AG09319 (cell line): ENCODE measurements at regions not wholly inside any gene's neighbourhood (a gene's known extent, or its start where the extent isn't known, plus 50 kb on each side); places are given as distances from the start of the nearest gene placed in this dataset.

Experiments used
- DNase-seq: peaks from one replicate; pipeline ENCODE4 v3.0.0-alpha.2; 2010; ENCODE audit warnings: low read depth; ENCODE audit errors: extremely low read depth
- TF ChIP-seq, protein P1 (sequence below): IDR thresholded peaks from 2 replicates; pipeline ENCODE4 v1.5.1; 2011; ENCODE audit warnings: low read depth, mild to moderate bottlenecking, inconsistent platforms, low read length, moderate library complexity

DNA sequence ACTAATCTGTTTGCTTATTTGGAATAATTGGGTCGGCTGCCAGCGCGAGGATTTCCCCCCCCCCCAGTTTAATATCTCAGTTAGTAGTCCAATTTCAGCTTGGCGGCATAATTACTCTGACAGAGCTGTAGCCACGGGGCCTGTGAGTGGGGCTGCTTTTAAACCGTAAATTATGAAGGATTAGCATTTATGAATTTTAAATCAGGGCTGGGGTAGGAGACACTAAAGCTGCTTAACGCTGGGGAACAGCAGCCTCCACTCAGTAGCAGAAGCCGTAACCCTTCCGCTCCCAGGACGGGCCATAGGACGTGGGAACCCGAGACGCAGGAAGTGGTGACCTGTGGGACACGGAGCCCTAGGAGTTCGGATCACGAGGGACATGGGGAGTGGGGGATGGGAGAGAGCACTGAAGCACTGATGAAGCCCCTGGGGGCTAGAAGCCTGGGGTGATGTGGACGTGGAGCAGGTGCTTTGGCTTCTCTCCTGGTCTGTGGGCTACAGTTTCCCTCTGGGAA lies 66.2 kb upstream of the LMO1 start:
- TF ChIP-seq, protein P1, sequence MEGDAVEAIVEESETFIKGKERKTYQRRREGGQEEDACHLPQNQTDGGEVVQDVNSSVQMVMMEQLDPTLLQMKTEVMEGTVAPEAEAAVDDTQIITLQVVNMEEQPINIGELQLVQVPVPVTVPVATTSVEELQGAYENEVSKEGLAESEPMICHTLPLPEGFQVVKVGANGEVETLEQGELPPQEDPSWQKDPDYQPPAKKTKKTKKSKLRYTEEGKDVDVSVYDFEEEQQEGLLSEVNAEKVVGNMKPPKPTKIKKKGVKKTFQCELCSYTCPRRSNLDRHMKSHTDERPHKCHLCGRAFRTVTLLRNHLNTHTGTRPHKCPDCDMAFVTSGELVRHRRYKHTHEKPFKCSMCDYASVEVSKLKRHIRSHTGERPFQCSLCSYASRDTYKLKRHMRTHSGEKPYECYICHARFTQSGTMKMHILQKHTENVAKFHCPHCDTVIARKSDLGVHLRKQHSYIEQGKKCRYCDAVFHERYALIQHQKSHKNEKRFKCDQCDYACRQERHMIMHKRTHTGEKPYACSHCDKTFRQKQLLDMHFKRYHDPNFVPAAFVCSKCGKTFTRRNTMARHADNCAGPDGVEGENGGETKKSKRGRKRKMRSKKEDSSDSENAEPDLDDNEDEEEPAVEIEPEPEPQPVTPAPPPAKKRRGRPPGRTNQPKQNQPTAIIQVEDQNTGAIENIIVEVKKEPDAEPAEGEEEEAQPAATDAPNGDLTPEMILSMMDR, result no peak
- DNase-seq, result no peak

DNA sequence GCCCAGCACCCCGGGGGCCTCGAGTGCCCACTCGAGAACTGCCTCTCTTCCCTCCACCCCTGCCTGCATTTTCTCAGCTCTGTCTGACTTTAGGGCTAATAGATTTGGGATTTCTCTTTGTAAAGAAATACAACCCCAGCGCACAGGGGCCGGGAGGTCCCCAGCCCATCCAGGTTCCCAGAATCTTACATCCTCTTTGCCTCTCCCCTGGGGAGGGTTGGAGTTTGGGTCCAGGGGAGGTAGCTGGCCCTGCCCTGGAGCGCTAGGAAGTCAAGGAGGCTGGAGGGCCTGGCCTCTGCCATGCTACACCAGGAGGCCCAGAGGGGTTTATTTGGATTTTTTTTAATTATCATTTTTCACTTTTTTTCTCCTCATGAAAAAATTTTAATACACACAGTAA lies 65.7 kb upstream of the LMO1 start:
- TF ChIP-seq, protein P1, result no peak
- DNase-seq, result no peak

DNA sequence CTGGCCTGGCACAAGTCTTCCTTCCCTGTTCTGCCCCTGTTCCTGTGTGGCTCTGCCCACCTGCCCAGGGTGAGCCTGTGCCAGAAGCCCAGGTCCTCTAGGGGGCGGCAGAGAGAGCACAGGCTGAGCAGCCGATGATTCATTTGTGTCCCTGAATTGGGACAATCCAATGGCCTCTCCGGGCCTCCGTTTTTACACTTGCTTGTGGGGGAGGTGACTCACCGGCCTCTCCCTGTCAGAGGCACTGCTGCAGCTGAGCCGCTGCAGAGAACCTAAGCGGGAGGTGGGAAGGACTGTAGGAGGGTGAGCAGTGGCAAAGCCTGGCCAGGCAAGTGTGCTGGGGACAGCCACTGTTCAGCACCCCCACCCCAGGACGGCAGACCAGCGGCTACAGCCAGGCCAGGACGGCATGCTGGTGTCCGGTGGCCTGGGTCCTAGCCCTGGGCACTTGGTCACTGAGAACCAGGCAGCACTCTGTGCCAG lies 65.2 kb upstream of the LMO1 start:
- DNase-seq, result no peak
- TF ChIP-seq, protein P1, result peak; percentile 74

DNA sequence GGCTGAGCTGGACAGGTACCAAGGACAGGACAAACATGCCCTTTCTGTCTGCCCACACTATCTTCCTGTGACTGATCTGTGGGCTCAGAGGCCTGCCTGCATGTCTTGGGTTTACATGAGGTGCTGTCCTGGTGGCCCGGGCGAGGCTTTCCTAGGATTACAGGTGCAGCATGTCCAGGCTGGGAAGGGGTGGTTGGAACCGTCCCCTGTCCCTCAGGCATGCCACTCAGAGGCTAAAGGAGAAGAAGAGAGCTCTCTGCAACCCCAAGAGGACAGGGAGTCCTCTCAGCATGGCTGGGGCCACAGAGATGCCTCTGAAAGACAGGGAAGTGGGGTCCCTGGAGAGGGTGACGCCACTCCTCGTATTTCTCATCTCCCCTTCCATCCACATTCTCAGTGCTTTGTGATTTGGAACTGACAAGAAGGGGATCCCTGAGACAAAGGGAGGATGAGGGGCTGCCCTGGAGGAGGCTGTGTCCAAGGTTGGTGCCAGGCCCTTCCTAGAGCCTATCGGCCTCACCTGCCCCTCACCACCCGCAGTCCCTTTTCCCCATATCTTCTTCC lies 64.6 kb upstream of the LMO1 start:
- DNase-seq, result no peak

DNA sequence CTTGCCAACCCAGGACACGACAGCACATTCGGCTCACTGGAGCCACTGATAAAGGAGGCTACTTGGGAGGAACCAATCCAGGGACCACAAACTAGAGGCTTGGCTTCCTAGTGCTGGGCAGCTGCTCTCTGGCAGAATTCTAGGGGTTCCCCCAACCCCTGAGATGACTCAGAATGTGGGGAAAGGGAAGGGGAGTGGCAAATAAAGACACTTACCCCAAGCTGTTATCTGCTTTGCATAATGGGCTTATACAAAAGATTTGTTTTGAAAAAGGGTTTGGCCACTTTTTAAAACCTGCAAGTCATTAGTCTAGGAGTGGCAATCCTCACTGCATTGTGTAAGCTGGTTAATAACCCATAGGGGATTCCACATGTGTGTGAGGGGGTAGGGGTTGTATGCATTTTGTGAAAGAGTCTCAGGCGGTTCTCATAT lies 64.1 kb upstream of the LMO1 start:
- no peak for DNase-seq
- TF ChIP-seq, protein P1, result no peak

More for the DNA sequence above, 64.6 kb upstream of the LMO1 start:
- TF ChIP-seq, protein P1, result no peak

DNA sequence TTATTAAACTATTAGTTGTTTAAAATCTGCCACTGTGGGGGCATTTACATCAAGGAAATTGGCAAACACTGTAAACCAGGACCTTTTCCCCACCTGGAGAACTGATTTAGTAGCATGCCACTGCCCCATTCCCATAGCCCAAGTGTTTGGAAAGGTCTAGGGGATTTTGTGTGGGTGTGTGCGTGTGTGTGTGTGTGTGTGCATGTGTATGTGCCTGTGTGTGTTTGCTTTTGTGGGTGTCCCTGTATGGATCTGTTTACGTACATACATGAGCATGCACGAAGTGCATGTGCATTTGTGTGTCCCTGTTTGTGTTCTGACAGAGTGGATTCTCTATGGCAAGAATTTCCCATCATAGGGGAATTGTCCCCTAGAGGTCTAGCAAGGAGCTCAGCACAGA lies 62.7 kb upstream of the LMO1 start:
- TF ChIP-seq, protein P1, result no peak
- DNase-seq, result no peak

DNA sequence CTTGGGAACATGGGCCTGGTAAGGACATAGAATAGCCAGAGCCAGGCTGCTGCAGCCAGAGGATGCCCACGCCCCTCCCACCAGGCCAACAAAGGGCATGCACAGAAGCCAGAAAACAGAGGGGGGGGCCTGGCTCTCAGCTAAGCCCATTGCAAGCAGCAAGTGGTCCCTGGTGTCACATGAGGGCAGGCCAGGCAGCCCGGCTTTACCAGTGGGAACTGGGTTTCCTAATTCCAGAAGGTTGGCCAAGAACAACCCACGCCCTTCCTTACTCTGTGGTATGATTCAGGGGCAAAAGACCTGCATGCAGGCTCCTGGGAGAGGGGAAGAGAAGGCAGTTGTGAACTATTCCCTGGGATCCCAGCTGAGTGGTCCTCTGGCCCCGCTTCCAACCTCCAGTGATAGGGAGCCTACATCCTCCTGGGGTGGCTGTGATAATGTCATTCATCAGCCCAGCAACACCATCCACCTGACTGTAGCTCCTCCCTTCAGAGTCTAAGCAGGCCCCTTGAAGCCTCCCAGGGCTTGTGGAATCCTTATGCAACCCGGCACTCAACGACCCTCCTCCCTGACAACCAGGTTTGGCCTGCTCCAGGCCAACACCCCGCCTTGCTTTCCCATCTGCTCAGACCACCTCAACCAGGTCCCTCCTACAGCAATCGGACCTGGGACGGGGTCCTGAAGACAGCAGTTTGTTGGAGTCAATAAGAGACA lies 62.1 kb upstream of the LMO1 start:
- DNase-seq, result no peak
- TF ChIP-seq, protein P1, result no peak
